GM18498 (cell line): ENCODE measurements at regions not wholly inside any gene's neighbourhood (a gene's known extent, or its start where the extent isn't known, plus 50 kb on each side); places are given as distances from the start of the nearest gene placed in this dataset.

Source experiments
- ATAC-seq: cut with Tn5 transposase; IDR thresholded peaks from one replicate; pipeline ENCODE4 v1.9.1; 2021; ENCODE audit warnings: mild to moderate bottlenecking, moderate library complexity; ENCODE audit not compliant: unreplicated experiment

DNA sequence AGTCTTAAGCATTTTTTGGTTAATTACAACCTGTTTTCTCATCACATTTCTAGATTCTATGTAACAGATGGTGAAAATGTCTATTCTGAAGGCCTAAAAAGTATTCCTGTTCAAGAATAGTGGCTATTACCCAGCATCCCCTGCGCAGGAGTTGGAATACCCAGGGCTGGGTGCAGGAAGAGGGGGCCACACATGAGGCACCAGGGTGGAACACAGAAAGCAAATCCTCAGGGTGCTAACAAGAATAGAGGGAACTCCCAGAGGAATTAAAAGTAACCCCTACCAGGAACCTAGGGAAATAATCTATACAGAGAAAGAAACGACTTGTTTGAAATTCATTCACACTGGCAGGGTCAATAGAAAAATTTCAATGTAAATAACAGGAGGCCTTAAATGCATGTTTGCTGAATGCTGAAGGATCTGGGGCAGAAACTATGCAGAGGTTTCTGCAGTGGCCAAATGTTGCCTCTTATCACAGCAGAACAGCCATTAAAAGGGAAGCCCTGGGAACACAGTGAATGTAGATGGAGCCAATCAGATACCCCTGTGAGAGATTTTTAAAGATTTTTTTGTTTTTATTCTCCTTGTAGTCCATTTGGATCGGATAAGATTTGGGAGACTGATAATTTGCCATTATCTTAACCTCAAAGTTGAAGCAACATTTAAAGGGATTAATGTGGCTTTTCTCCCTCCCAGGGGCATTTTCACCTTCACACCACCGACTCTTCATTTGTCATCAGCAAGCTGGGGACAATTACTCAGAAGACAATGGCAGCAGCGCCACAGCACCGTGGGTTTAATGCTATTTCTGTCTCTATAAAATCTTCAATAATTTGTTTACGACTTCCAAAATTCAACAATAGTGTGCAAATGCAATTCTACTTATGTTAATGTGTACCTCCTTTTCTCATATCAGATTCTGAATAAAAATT is 196.0 kb upstream of the PSMD7 start:
- ATAC-seq = no peak

DNA sequence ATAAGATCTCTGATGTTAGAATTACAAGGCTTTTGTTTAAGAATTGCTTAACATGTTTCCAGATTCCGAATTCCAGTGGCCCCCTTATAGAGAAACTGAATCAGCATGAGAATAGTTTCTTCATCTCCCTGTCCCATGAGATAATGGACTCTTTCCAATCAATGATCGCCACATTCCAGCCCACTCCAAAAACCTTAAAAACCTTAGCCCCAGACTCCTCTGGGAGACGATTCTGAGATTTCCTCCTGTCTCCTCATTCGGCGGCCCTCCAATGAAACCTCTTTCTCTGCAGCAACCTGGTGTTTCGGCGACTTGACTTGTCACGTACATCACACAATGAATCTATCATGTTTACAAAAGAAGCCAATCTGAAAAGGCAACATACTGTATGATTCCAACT is 197.1 kb upstream of the PSMD7 start:
- no peak for ATAC-seq

DNA sequence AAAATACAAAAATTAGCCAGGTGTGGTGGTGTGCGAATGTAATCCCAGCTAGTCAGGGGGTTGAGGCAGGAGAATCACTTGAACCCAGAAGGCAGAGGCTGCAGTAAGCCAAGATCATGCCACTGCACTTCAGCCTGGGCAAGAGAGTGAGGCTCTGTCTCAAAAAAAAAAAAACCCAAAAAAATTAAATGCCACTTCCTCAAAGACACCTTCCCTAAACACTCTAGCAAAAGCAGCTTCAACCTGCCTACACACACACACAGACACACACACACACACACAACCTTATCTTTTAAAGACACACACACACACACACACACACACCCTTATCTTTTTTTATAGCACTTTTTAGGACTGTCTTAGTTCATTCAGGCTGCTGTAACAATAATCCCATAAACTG is 201.7 kb upstream of the PSMD7 start:
- ATAC-seq = no peak

DNA sequence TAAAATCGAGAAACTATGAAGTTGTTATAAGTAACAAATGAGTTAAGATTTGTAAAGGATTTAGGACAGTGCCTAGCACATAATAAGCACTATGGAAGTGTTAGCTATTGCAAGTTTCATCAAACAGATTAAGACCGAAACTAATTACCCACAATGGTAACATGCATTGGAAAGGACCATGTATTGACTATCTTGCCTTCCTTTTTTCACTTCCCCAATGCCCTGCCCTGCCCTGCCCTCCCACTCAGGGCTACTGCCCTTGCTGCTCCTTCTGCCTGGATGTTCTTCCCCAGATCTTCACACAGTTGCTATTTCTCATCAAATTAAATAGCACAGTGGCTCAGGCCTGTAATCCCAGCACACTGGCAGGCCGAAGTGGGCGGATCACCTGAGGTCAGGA is 202.1 kb upstream of the PSMD7 start:
- ATAC-seq = peak; percentile 67

DNA sequence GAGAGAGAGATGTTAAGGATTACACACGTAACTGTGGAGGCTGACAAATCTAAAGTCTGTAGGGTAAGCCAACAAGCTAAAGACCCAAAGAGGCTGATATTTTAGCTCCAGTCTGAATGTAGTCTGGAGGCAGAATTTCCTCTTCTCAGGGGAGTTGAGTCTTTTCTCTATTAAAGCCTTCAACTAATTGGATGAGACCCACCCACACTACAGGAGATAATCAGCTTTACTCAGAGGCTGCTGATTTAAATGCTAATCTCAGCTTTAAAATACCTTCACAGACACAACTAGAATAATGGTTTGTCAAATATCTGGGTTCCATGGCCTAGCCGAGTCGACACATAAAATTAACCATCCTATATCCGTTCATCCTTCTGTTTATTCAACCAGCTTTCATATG is 204.3 kb upstream of the PSMD7 start:
- ATAC-seq = no peak

DNA sequence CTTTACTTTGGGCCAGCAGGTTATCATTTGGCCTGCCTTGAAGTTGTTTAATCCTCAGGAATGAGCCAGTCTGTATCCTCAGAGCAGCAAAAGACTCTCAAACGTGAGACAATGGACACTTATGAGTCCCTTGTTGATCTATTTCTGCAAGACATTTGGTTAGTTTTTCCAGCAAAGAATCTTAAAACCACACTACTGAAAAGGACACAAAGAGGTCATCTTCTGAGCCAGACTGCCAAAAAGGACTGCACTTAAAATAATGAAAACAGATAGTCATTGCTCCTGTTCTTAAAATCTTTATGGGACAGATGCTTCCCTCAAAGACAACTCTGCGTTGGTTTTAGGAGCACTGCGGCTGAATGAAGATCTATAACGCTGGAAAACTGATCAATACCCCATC is 205.7 kb upstream of the PSMD7 start:
- no peak for ATAC-seq

DNA sequence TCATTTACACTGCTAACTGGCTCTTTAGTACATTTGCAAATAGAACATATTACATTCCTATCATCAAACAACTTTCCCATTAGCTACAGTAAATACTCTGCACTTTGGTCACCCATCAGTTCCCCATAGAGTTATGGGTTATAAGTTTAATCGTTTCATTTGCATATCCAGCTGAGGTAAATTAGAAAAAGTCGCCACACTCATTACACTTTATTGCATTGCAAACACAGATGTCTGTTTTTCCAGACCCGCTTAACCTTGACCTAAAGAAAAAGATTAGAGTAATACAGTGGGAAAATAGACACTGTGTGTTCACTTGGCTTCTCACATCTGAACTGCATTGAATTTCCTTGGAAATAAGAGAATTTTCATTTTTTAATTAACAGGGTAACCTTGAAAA is 213.1 kb upstream of the PSMD7 start:
- no peak for ATAC-seq

DNA sequence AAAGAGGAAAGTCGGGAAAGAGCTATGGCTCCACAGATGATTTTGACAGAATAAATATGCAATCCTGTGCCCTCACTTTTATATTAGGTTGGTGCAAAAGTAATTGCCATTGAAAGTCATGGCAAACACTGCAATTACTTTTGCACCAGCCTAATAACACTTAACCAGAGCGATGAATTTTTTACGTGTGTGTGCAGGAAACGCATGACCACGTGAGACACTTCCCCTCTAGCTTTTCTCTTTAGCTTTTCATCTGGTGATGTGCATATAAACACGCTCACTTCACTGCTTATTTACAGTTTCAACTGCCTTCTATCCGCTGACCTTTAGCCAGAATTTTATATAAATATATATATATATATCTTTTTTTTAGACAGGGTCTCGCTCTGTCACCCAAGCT is 216.3 kb upstream of the PSMD7 start:
- no peak for ATAC-seq

DNA sequence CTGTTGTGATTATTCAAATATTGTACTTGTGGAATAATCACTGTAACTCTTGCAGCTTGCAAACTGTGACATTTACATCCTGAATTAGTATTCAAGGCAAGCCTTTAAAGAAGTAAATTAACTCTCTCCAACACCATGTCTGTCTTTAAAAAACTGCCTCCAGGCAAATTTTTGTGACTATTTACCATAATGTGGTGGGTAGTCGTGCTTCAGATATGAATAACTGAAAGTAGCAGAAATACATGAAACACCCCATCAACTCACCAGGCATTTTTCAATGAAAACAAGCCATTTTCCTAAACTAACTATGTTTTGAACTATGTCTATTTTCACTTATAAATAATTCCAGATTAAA is 217.4 kb upstream of the PSMD7 start:
- ATAC-seq = no peak

DNA sequence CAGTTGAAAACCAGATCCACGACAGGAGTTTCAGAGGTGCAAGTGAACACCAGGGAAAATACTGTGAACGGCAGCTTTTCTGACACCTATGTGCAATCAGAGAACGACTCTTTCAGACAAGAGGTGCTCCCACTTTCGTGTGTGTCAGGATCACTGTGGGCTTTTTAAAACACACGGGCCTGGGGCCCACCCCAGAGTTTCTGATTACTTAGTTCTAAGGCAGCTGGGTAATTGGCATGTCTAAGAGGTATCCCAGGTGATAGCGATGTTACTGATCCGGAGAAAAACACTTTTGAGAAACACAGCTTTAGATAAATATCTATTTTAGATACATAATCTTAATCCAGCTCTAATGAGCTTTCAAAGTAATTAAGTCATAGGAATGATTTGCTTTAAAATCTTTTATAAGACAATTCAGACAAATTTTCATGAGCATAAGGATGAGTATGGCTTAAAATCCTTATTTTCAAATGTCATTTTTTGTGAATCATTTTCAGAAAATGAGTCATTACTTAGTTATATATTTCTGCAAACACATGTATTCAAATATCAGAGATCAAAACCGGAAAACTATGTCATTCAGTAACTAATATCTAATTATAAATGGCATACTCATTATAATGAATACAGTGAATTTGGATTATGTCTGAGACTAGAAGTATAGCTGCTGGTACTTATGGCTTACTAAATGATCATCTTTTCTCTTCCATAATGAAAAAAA is 217.9 kb upstream of the PSMD7 start:
- no peak for ATAC-seq

DNA sequence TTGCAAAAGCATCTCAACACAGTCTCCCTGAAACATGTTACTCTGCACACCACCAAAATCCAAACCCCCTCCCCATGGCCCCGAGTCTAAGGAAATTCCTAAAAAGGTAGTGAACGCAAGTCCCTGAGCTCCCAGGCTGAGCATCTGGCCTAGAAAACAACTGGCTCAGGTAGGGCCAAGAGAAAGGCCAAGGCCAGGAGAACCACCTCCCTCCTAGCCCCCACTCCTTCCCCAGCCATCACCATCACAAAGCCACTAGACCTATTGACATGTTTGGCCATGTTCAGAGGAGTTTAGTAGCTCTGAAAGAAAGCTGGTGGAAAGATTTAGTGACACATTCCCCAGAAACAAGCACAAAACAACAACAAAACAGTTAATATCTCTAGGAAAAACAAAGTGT is 220.0 kb upstream of the PSMD7 start:
- no peak for ATAC-seq

DNA sequence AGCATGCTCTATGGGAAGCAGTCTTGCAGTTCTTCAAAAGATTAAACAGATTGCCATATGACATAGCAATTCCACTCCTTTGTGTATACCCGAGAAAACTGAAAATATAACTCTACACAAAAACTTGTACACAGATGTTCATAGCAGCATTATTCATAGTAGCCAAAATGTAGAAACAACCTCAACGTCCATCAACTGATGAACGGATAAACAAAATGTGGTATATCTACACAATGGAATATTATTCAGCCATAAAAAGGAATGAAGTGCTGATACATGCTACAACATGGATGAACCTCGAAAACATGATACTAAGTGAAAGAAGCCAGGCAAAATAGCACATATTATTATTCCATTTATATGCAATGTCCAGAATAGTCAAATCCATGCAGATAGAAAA is 221.2 kb upstream of the PSMD7 start:
- no peak for ATAC-seq

DNA sequence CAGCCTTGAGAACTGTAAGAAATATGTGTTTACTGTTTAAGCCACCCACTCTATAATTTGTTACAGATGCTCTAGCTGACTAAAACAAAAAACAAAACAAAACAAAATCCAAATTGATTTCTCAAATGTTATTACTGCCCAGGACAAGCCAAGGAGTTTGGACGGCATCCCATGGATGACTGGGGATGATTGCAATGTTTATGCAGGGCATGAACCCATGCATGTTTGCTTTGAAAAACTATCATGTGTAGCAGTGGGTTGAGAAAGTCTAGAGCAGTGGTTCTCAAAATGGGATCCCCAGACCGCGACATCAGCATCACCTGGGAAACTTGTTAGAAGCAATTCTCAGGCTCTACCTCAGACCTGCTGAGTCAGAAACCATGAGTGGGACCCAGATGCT is 223.2 kb upstream of the PSMD7 start:
- ATAC-seq = no peak

DNA sequence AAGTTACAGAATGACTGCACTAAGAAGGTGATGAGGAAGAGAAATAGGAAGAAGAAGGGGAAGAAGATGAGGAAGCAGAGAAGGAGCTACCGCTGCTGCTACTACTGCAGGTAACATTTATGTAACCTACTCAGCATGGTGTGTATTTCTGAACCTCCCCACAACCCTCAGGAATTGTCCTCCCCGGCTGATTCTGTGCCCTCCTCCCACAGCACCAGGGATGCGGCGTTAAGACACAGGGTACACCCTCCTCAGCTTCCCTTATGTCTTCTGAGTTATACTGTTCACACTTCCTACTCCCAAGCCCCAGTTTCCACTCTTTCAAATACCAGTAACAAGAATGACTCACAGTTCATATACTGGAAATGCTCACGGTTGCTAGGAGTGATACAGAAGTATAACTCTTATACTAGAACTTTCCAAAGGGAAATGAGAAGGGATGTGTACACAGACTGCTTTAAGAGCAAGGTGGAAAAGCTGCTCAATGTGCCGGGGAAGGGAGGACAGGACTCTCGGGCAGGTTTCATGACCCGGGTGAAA is 224.5 kb upstream of the PSMD7 start:
- no peak for ATAC-seq

DNA sequence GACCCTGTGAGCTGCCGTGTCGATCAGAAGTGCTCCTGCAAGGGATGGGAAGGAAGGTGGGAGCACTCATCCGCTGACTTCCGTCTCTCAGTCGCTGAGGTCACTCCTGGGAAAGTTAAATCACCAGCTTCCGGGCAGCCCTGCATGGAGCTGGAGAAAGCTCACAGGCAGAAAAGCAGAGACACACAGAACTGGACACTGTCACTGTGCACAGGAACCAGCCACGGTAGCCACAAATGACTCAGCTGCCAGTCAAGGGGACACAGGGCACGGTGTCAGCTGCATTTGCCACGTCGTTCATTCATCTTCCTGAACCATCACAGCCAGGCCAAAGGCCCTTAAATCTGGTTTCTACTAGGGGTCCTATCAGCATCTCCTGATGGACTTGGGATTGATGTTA is 226.4 kb upstream of the PSMD7 start:
- ATAC-seq = no peak

DNA sequence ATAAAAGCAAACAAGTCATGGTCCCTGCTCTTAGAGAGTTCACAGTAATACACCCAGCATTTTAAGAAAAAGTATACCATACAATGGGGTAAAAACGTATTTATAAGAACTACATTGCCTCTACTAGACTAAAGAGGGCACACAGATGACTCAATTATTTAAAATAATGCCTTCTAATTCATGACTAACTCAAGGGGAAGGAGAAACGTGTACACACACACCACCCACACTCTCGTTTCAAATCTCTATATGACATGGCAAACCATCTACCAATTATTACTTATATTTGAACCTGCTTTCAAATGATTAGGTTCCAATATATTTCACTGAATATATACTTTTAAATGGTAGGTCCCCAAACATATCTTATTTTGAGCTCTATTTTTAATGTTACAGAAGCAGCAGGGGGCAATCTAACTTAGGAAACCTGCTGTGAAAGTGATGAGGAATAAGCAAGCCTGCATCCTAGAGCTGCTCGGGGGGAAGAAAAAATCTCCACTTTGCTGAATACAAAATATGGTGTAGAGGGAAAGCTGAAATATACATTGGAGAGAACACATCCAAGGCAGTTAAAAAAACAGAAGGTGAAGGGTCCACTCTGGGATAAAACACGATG is 232.4 kb upstream of the PSMD7 start:
- ATAC-seq = no peak

DNA sequence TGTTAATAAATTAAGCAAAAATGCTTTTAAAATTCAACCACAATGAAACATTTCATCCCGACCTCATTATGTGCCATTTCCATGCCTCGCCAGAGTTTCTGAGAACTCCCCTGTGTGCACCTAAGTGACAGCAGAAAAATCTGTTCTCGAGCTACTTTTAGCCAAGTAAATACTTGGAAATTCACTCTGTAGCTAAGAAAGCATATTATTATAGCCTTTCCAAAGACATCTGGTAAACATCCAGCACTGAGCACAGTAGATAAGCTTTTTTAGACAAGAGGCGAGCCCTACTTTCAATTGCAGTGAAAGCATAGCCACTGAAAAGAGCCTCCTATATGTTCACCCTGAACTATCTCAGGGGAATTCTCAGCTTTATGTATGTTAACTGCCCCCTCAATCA is 242.8 kb upstream of the PSMD7 start:
- no peak for ATAC-seq

DNA sequence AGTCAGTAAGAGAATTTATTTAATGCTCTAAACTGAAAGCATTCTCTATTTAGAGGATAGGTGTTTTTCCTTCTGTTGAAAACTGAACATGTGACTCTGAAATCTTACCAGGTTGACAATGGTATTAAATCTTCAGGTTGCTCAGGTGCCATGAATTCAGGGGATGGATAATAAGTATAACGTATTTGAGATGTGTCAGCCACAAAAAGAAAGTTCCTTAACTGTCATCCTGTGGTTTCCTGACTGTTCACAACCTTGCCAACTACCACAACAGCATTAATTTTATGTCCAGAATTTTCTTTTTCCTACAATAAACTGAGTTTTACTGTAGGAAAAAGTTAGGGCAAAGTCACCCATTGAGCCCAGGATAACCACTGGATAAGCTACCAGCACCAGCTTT is 243.3 kb upstream of the PSMD7 start:
- no peak for ATAC-seq

DNA sequence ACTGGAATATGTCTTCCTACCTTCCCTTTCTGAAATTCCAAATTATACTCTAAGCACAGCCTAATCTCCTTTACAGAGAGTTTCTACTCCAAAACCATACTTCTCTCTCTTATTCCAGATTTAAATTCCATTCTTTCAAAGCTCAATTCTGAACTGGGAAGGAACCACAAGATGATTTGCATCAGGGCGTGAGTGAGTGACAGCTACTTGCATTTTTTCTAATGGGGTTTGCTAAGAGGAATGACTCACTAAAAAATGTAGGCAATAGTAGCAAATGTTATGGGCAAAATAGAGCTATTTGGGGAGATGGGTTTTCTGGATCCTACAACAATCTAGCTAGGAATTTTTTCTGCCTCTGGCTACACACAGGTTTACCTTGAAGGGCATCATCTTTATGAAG is 244.6 kb upstream of the PSMD7 start:
- ATAC-seq = no peak

DNA sequence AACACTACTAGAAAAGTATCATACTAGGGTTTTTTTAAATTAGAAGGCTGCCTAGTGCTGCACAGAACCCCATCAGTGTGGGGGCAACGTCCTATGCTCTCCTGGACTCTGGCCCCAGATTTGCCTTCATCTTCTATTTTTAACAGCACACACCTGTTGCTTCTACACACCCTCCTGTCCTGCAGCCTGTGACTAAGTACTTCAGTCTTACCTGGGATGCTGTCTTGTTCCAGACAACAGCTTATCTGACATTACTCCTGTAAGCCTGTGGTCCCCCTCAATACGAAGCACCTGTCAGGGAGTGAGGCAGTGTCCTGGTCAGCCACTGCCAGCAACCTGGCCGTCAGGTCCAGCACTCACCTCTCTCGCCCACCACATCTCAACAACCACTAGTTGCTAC is 247.6 kb upstream of the PSMD7 start:
- no peak for ATAC-seq

DNA sequence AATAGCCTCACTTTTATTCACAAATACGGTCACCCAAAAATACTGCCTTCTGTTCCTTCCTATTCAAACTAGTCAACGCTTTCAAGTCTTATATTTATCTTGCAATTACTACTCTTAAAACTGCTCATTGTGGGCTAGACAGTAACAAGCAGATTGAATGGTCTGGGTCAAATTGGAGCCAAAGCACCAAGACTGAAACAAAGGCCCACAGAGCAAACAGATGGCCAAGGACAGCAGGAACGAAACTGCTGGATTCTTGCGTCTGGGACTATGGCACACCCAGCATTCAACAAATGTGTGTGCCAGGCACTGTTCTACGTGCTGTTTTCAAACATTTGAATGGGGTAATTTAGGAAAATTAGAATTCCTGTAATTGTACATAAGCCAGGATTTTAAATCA is 250.1 kb upstream of the PSMD7 start:
- no peak for ATAC-seq

DNA sequence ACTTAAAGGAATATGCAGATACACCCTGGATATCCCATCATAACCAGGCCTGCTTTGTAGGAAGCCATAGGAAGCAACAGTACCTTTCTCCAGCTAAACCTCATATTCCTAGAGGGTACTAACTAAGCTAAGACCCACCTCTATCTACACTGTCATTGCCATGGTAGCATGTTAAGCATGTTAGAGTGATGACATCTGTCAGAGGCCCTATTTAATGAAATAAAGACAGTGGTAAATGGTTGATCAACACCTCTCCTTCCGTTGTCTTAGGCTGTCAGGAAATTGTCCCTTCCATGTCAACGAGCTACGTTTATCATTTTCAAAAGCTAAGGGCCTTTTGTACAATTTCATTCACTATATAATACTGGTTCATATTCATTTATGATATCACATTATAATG is 251.1 kb upstream of the PSMD7 start:
- no peak for ATAC-seq
